ENCODE measurements at regions not wholly inside any gene's neighbourhood (a gene's known extent, or its start where the extent isn't known, plus 50 kb on each side); places are given as distances from the start of the nearest gene placed in this dataset.

GRCh38 chr6:147054871-147055270, 149.3 kb upstream of the STXBP5 start:
- TF ChIP-seq CTCF (IDR thresholded peaks at IDR 0.05 in 2 of 3, conservative IDR thresholded peaks at IDR 0.05 in 1 of 3; ENCODE audit: control insufficient read depth in 2 of 3, extremely low read depth in 1 of 3, insufficient read depth in 1 of 3, low read depth in 3 of 3, low read length in 3 of 3): no peak
- no peak for TF ChIP-seq CUX1 (IDR thresholded peaks at IDR 0.05; ENCODE audit: insufficient replicate concordance, low read depth, low read length)
- TF ChIP-seq SMC3 (IDR thresholded peaks at IDR 0.05; ENCODE audit: borderline replicate concordance, low read length): no peak
- TF ChIP-seq KDM1A (IDR thresholded peaks at IDR 0.05; ENCODE audit: borderline replicate concordance): no peak
- TF ChIP-seq POLR2AphosphoS5 (IDR thresholded peaks at IDR 0.05; ENCODE audit: low read length): no peak
- TF ChIP-seq SMAD1 (IDR thresholded peaks at IDR 0.05; ENCODE audit: low read depth, partially characterized antibody): no peak
- no peak for TF ChIP-seq RUNX3 (IDR thresholded peaks at IDR 0.05; ENCODE audit: low read length)
- no peak for TF ChIP-seq EP300 (IDR thresholded peaks at IDR 0.05; ENCODE audit: borderline replicate concordance in 1 of 2, control insufficient read depth in 1 of 2, low read depth in 2 of 2, low read length in 2 of 2)
- no peak for TF ChIP-seq ATF7 (IDR thresholded peaks at IDR 0.05; ENCODE audit: low read depth)
- TF ChIP-seq E4F1 (IDR thresholded peaks at IDR 0.05; ENCODE audit: borderline replicate concordance, partially characterized antibody): no peak
- no peak for TF ChIP-seq JUNB (IDR thresholded peaks at IDR 0.05)
- TF ChIP-seq GATAD2B (conservative IDR thresholded peaks at IDR 0.05; ENCODE audit: low read depth): no peak

All from GM12878 (cell line).